T47D (cell line): ENCODE measurements at regions not wholly inside any gene's neighbourhood (a gene's known extent, or its start where the extent isn't known, plus 50 kb on each side); places are given as distances from the start of the nearest gene placed in this dataset.
"Not testable (repeated sequence)": the region's sequence is repeated elsewhere in the genome, so short reads cannot be mapped to it uniquely, and the experiment has no call there.

Experiments
- DNase-seq, 2 experiments: peaks; one replicate each; pipeline versions ENCODE4 v3.0.0 to v3.0.0-alpha.2; 2011 to 2012; ENCODE audit warnings: low read depth in 1 of 2, low spot score in 1 of 2
- in situ Hi-C: cut with HindIII; loops from 2 replicates; pipeline ENCODE4 v1.10.0; 2016; ENCODE audit warnings: low sequenced_read_pairs, low pct_unique_long_range_greater_than_20kb

GRCh38 chr20:64327223-64327549 is 71.6 kb downstream of the PCMTD2 start:
- in situ Hi-C loops, DNase-seq: not testable (repeated sequence)

GRCh38 chr20:64327550-64328317 is 72.2 kb downstream of the PCMTD2 start:
- DNase-seq, result peak in 1 of 2 experiments; percentile 51
- in situ Hi-C loops, result not testable (repeated sequence)

- in situ Hi-C loops, DNase-seq: not testable (repeated sequence)
Observed at GRCh38 chr20:64328595-64329250, 73.2 kb downstream of the PCMTD2 start.

- DNase-seq, in situ Hi-C loops: not testable (repeated sequence)
Observed at GRCh38 chr20:64332627-64333026, 77.1 kb downstream of the PCMTD2 start.
